B cell (primary cell): ENCODE measurements at regions not wholly inside any gene's neighbourhood (a gene's known extent, or its start where the extent isn't known, plus 50 kb on each side); places are given as distances from the start of the nearest gene placed in this dataset.

Experiments used
- EZH2 ChIP-seq: IDR thresholded peaks from 2 replicates; pipeline ENCODE4 v1.6.1; 2012; ENCODE audit warnings: borderline replicate concordance, low read depth, mild to moderate bottlenecking, moderate library complexity, low read length; ENCODE audit not compliant: insufficient read depth, poor library complexity, severe bottlenecking
- TF ChIP-seq, protein P1 (sequence below): fragments of 200-600 bp; IDR thresholded peaks from one replicate; pipeline ENCODE4 v1.8.0; 2022; ENCODE audit warnings: antibody characterized with exemption, mild to moderate bottlenecking

DNA sequence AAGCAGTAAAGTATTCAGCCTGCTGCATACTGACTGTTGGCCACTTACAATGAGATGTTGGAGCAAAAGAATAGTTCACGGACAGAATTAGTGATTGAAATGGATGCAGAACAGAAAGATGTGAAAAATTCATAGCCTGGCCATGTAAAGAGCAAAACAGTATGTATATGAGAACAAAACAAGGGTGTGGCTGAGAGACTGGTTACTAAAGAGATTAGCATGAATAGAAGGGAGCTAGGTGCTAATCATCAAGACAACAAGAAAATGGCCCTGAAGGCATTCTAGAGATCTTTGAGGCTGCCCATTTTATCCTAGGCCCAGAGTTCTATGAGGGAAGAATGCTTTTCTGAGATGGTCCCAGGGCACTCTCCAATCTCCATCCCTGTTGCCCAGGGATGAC lies 208.5 kb downstream of the ARHGEF9 start:
- TF ChIP-seq, protein P1, sequence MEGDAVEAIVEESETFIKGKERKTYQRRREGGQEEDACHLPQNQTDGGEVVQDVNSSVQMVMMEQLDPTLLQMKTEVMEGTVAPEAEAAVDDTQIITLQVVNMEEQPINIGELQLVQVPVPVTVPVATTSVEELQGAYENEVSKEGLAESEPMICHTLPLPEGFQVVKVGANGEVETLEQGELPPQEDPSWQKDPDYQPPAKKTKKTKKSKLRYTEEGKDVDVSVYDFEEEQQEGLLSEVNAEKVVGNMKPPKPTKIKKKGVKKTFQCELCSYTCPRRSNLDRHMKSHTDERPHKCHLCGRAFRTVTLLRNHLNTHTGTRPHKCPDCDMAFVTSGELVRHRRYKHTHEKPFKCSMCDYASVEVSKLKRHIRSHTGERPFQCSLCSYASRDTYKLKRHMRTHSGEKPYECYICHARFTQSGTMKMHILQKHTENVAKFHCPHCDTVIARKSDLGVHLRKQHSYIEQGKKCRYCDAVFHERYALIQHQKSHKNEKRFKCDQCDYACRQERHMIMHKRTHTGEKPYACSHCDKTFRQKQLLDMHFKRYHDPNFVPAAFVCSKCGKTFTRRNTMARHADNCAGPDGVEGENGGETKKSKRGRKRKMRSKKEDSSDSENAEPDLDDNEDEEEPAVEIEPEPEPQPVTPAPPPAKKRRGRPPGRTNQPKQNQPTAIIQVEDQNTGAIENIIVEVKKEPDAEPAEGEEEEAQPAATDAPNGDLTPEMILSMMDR = no peak
- TF ChIP-seq EZH2 = no peak
